PFSK-1 (cell line): ENCODE measurements at regions not wholly inside any gene's neighbourhood (a gene's known extent, or its start where the extent isn't known, plus 50 kb on each side); places are given as distances from the start of the nearest gene placed in this dataset.

Experiments
- POLR2AphosphoS5 ChIP-seq: IDR thresholded peaks from 2 replicates; pipeline ENCODE4 v1.6.1; 2012; ENCODE audit warnings: low read depth, mild to moderate bottlenecking, control low read depth, low read length, moderate library complexity
- REST ChIP-seq, 2 experiments: IDR thresholded peaks; 2 replicates each; pipeline versions ENCODE4 v1.6.1 to v1.8.0; 2011 to 2012; ENCODE audit warnings: low read depth in 2 of 2, low read length in 2 of 2, control low read depth in 1 of 2, inconsistent platforms in 1 of 2, mild to moderate bottlenecking in 1 of 2, moderate library complexity in 1 of 2; ENCODE audit not compliant: insufficient read depth in 1 of 2
- SIN3A ChIP-seq: IDR thresholded peaks from 2 replicates; pipeline ENCODE4 v1.6.1; 2012; ENCODE audit warnings: mild to moderate bottlenecking, low read length, moderate library complexity, borderline replicate concordance; ENCODE audit not compliant: insufficient read depth
- TAF1 ChIP-seq: IDR thresholded peaks from 2 replicates; pipeline ENCODE4 v1.6.1; 2012; ENCODE audit warnings: low read length, control low read depth, borderline replicate concordance; ENCODE audit not compliant: insufficient read depth

GRCh38 chr13:105965910-105966309 lies 569.6 kb downstream of the EFNB2 start:
- TF ChIP-seq POLR2AphosphoS5 (no peak), REST (IDR thresholded peaks at IDR 0.05; ENCODE audit: insufficient read depth in 1 of 2, low read depth in 2 of 2, low read length in 2 of 2) (no peak), TAF1 (no peak), SIN3A (no peak)
